Neural cell (in vitro differentiated cells): ENCODE measurements at regions not wholly inside any gene's neighbourhood (a gene's known extent, or its start where the extent isn't known, plus 50 kb on each side); places are given as distances from the start of the nearest gene placed in this dataset.

Experiments
- H2AFZ ChIP-seq: fragments of 200-600, 300-800 bp; sonication (generic), shearing (Covaris generic); 2 replicates; pipeline ENCODE4 v1.6.0; 2014; ENCODE audit warnings: low read depth, mild to moderate bottlenecking, antibody characterized with exemption, low read length, moderate library complexity
- H3F3A ChIP-seq: fragments of 200-600 bp; shearing (Covaris generic); 2 replicates; pipeline ENCODE4 v1.6.1; 2016; ENCODE audit warnings: mild to moderate bottlenecking, moderate library complexity, mixed read lengths, antibody characterized with exemption, low read length; ENCODE audit not compliant: insufficient read depth, poor library complexity, severe bottlenecking
- H3K27ac ChIP-seq: fragments of 200-600, 300-800 bp; sonication (generic), shearing (Covaris generic); 2 replicates; pipeline ENCODE4 v1.5.1; 2014; ENCODE audit warnings: mild to moderate bottlenecking, low read length, moderate library complexity
- H3K27me3 ChIP-seq: fragments of 300-800, 200-600 bp; sonication (generic), shearing (Covaris generic); 2 replicates; pipeline ENCODE4 v1.6.0; 2014; ENCODE audit warnings: mild to moderate bottlenecking, low read depth, low read length, moderate library complexity; ENCODE audit not compliant: insufficient read depth
- H3K36me3 ChIP-seq: fragments of 300-800, 200-600 bp; sonication (generic), shearing (Covaris generic); 2 replicates; pipeline ENCODE4 v1.5.1; 2014; ENCODE audit warnings: mild to moderate bottlenecking, antibody characterized with exemption, low read length, moderate library complexity; ENCODE audit not compliant: insufficient read depth
- H3K4me2 ChIP-seq: fragments of 300-800, 200-600 bp; sonication (generic), shearing (Covaris generic); 2 replicates; pipeline ENCODE4 v1.6.0; 2014; ENCODE audit warnings: mild to moderate bottlenecking, low read length
- H3K4me3 ChIP-seq: fragments of 300-800, 200-600 bp; sonication (generic), shearing (Covaris generic); 2 replicates; pipeline ENCODE4 v1.5.1; 2014; ENCODE audit warnings: mild to moderate bottlenecking, low read length, moderate library complexity
- H3K79me2 ChIP-seq: fragments of 200-600 bp; shearing (Covaris generic); replicated peaks from 2 replicates; pipeline ENCODE4 v1.6.0; 2014; ENCODE audit warnings: mild to moderate bottlenecking, low read length, moderate library complexity; ENCODE audit not compliant: insufficient read depth
- H3K9ac ChIP-seq: fragments of 300-800, 200-600 bp; sonication (generic), shearing (Covaris generic); 2 replicates; pipeline ENCODE4 v1.6.1; 2016; ENCODE audit warnings: mild to moderate bottlenecking, low read length, mixed read lengths
- H3K9me2 ChIP-seq: fragments of 200-600 bp; shearing (Covaris generic); 2 replicates; pipeline ENCODE4 v1.6.1; 2016; ENCODE audit warnings: mild to moderate bottlenecking, low read length, mixed read lengths; ENCODE audit not compliant: insufficient read depth
- H3K9me3 ChIP-seq: fragments of 200-600, 300-800 bp; sonication (generic), shearing (Covaris generic); 2 replicates; pipeline ENCODE4 v1.6.1; 2016; ENCODE audit warnings: mild to moderate bottlenecking, mixed run types, low read length, moderate library complexity, mixed read lengths
- H4K20me1 ChIP-seq: fragments of 200-600 bp; shearing (Covaris generic); 2 replicates; pipeline ENCODE4 v1.6.1; 2016; ENCODE audit warnings: mild to moderate bottlenecking, mixed run types; ENCODE audit not compliant: insufficient read depth
- CTCF ChIP-seq: fragments of 450-650 bp; IDR thresholded peaks from 2 replicates; pipeline ENCODE4 v1.5.1; 2014; ENCODE audit warnings: antibody characterized with exemption, mild to moderate bottlenecking, moderate library complexity; ENCODE audit not compliant: poor library complexity, severe bottlenecking
- EP300 ChIP-seq: fragments of 450-650 bp; conservative IDR thresholded peaks from 2 replicates; pipeline ENCODE4 v1.6.1; 2014; ENCODE audit warnings: antibody characterized with exemption, mild to moderate bottlenecking, moderate library complexity; ENCODE audit not compliant: poor library complexity, severe bottlenecking
- EZH2 ChIP-seq: fragments of 200-600, 300-800 bp; shearing (Covaris generic), sonication (generic); IDR thresholded peaks from 2 replicates; pipeline ENCODE4 v1.6.1; 2014; ENCODE audit warnings: antibody characterized with exemption, low read length, borderline replicate concordance, mild to moderate bottlenecking; ENCODE audit not compliant: insufficient read depth, poor library complexity, severe bottlenecking
- MXI1 ChIP-seq: fragments of 450-650 bp; conservative IDR thresholded peaks from 2 replicates; pipeline ENCODE4 v1.6.1; 2014; ENCODE audit warnings: antibody characterized with exemption, mild to moderate bottlenecking; ENCODE audit not compliant: poor library complexity, severe bottlenecking
- POLR2AphosphoS5 ChIP-seq: IDR thresholded peaks from 2 replicates; pipeline ENCODE4 v1.6.1; 2012
- RAD21 ChIP-seq: fragments of 450-650 bp; conservative IDR thresholded peaks from 2 replicates; pipeline ENCODE4 v1.6.1; 2014; ENCODE audit warnings: antibody characterized with exemption, mild to moderate bottlenecking, moderate library complexity
- REST ChIP-seq: IDR thresholded peaks from 2 replicates; pipeline ENCODE4 v1.6.1; 2012; ENCODE audit warnings: borderline replicate concordance
- SMC3 ChIP-seq: fragments of 450-650 bp; conservative IDR thresholded peaks from 2 replicates; pipeline ENCODE4 v1.6.1; 2014; ENCODE audit warnings: antibody characterized with exemption, mild to moderate bottlenecking, moderate library complexity; ENCODE audit not compliant: poor library complexity
- TAF1 ChIP-seq: IDR thresholded peaks from 2 replicates; pipeline ENCODE4 v1.6.1; 2012; ENCODE audit warnings: low read depth

- TF ChIP-seq RAD21, result no peak
- no peak for TF ChIP-seq POLR2AphosphoS5
- no peak for TF ChIP-seq MXI1
- TF ChIP-seq EZH2, result no peak
- TF ChIP-seq SMC3, result no peak
- TF ChIP-seq EP300, result no peak
- no peaks in the 10 kb centered on the region for H3K36me3 ChIP-seq
- H3K9me3 ChIP-seq, result no peaks in the 10 kb centered on the region
- no peak overlapping the region for H3K4me2 ChIP-seq
- H3K9ac ChIP-seq, result no peak overlapping the region
- no peaks in the 10 kb centered on the region for H4K20me1 ChIP-seq
- no peak overlapping the region for H3K27ac ChIP-seq
- no peaks in the 10 kb centered on the region for H3F3A ChIP-seq
- H3K27me3 ChIP-seq, result no peaks in the 10 kb centered on the region
- no peaks in the 10 kb centered on the region for H3K9me2 ChIP-seq
- H2AFZ ChIP-seq, result no peak overlapping the region
- H3K4me3 ChIP-seq, result no peak overlapping the region
- H3K79me2 ChIP-seq, result no peaks in the 10 kb centered on the region
Measured at GRCh38 chr10:126798649-126799048, 106.6 kb upstream of the DOCK1 start.

- Histone ChIP-seq H2AFZ (no peak overlapping the region), H3K9me2 (no peaks in the 10 kb centered on the region), H3F3A (no peaks in the 10 kb centered on the region), H4K20me1 (no peaks in the 10 kb centered on the region), H3K4me2 (no peak overlapping the region), H3K9me3 (no peaks in the 10 kb centered on the region), H3K27ac (no peak overlapping the region), H3K27me3 (no peaks in the 10 kb centered on the region), H3K4me3 (no peak overlapping the region), H3K9ac (no peak overlapping the region), H3K36me3 (no peaks in the 10 kb centered on the region), H3K79me2 (no peaks in the 10 kb centered on the region)
- no peak for TF ChIP-seq EP300
Measured at GRCh38 chr10:126803394-126803793, 101.8 kb upstream of the DOCK1 start.

- Histone ChIP-seq H3K9me3 (no peaks in the 10 kb centered on the region), H4K20me1 (no peaks in the 10 kb centered on the region), H3F3A (no peaks in the 10 kb centered on the region), H3K4me2 (no peak overlapping the region), H3K9ac (no peak overlapping the region), H3K27ac (no peak overlapping the region), H3K4me3 (no peak overlapping the region), H3K36me3 (no peaks in the 10 kb centered on the region), H2AFZ (no peak overlapping the region), H3K27me3 (no peaks in the 10 kb centered on the region), H3K79me2 (no peaks in the 10 kb centered on the region), H3K9me2 (no peaks in the 10 kb centered on the region)
- TF ChIP-seq MXI1, result no peak
- TF ChIP-seq EZH2, result no peak
- no peak for TF ChIP-seq SMC3
- TF ChIP-seq POLR2AphosphoS5, result no peak
- TF ChIP-seq TAF1, result no peak
- no peak for TF ChIP-seq REST
- no peak for TF ChIP-seq EP300
- TF ChIP-seq RAD21, result no peak
- no peak for TF ChIP-seq CTCF
Measured at GRCh38 chr10:126804396-126804795, 100.8 kb upstream of the DOCK1 start.
